ENCODE measurements at regions not wholly inside any gene's neighbourhood (a gene's known extent, or its start where the extent isn't known, plus 50 kb on each side); places are given as distances from the start of the nearest gene placed in this dataset.

DNA sequence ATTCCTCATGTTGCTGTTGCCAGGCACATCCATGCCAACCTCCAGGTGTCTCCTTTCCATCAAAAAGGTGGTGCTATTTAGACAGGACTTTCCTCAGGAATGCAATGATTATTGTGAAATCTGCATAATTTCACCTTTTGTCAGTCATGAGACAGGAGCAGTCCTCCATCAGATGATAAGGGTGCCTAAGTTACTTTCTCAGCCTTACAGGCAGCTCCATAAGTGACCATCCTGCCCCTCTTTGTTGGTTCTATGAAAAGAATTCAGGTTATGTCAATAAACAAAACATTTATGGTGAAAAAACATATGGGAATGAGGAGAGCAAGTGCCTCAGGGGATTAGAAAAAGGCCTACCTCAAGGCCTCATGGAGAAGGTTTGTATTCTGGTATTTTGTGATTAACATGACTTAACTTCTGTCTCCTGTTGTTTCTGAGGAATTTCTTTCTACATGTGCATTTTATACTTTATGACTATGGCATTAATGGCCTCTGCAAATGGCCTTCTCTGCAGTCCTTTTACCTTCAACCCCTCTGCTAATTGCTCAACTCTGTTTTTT, 110.3 kb upstream of the DIAPH3 start:
- no peak for TF ChIP-seq POLR2A (IDR thresholded peaks at IDR 0.05)
- TF ChIP-seq, protein P1, sequence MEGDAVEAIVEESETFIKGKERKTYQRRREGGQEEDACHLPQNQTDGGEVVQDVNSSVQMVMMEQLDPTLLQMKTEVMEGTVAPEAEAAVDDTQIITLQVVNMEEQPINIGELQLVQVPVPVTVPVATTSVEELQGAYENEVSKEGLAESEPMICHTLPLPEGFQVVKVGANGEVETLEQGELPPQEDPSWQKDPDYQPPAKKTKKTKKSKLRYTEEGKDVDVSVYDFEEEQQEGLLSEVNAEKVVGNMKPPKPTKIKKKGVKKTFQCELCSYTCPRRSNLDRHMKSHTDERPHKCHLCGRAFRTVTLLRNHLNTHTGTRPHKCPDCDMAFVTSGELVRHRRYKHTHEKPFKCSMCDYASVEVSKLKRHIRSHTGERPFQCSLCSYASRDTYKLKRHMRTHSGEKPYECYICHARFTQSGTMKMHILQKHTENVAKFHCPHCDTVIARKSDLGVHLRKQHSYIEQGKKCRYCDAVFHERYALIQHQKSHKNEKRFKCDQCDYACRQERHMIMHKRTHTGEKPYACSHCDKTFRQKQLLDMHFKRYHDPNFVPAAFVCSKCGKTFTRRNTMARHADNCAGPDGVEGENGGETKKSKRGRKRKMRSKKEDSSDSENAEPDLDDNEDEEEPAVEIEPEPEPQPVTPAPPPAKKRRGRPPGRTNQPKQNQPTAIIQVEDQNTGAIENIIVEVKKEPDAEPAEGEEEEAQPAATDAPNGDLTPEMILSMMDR (IDR thresholded peaks at IDR 0.05): no peak
